PC-3 (cell line): ENCODE measurements at regions not wholly inside any gene's neighbourhood (a gene's known extent, or its start where the extent isn't known, plus 50 kb on each side); places are given as distances from the start of the nearest gene placed in this dataset.
A peak's percentile ranks its signal among the peaks of the same experiment; 100 is the strongest.

ENCODE experiments used
- ATAC-seq: fragments of 200-7000 bp; cut with Tn5 transposase; 2 replicates; pipeline ENCODE4 v1.9.1; 2020; ENCODE audit warnings: mild to moderate bottlenecking, moderate library complexity
- BruUV-seq: library from RNA; stranded (reverse); fragments of 400-500 nt; replicated peaks from 2 replicates; lab custom pipeline; 2021; lab: Mats Ljungman, UMichigan
- CTCF ChIA-PET: fragments of 300-600 bp; sonication (Branson Sonifier 250); formaldehyde crosslinking; loops from one replicate; lab custom pipeline; 2022; ENCODE audit warnings: antibody characterized with exemption; lab: Charles Lee
- POLR2A ChIA-PET: fragments of 300-600 bp; sonication (Branson Sonifier 250); formaldehyde crosslinking; loops from one replicate; lab custom pipeline; 2022; ENCODE audit warnings: antibody characterized with exemption; ENCODE audit not compliant: unreplicated experiment; lab: Charles Lee
- DNase-seq: peaks from one replicate; pipeline ENCODE4 v3.0.0-alpha.2; 2015
- H2AFZ ChIP-seq: fragments of 300-600 bp; sonication (generic); 2 replicates; pipeline ENCODE4 v1.6.0; 2016; ENCODE audit warnings: antibody characterized with exemption, low read length
- H3F3A ChIP-seq: fragments of 300-600 bp; sonication (generic); one replicate; pipeline ENCODE4 v1.6.0; 2017; ENCODE audit warnings: antibody characterized with exemption, low read length, control low read depth, mild to moderate bottlenecking; ENCODE audit not compliant: unreplicated experiment
- H3K27ac ChIP-seq: fragments of 300-600 bp; sonication (generic); 2 replicates; pipeline ENCODE4 v1.5.1; 2016; ENCODE audit warnings: mild to moderate bottlenecking, low read length
- H3K27me3 ChIP-seq: fragments of 300-600 bp; sonication (generic); 2 replicates; pipeline ENCODE4 v1.6.1; 2016; ENCODE audit warnings: low read length, mixed read lengths
- H3K36me3 ChIP-seq: fragments of 300-600 bp; sonication (generic); 2 replicates; pipeline ENCODE4 v1.6.1; 2016; ENCODE audit warnings: low read depth, mixed run types, low read length, mixed read lengths
- H3K4me1 ChIP-seq: fragments of 300-600 bp; sonication (generic); 2 replicates; pipeline ENCODE4 v1.5.1; 2016; ENCODE audit warnings: low read length; ENCODE audit not compliant: insufficient read depth
- H3K4me2 ChIP-seq: fragments of 300-600 bp; sonication (generic); 2 replicates; pipeline ENCODE4 v1.6.0; 2016; ENCODE audit warnings: low read length
- H3K4me3 ChIP-seq: fragments of 300-600 bp; sonication (generic); 2 replicates; pipeline ENCODE4 v1.5.1; 2016; ENCODE audit warnings: mild to moderate bottlenecking, low read length, mixed read lengths
- H3K79me2 ChIP-seq: fragments of 300-600 bp; sonication (generic); 2 replicates; pipeline ENCODE4 v1.6.1; 2017; ENCODE audit warnings: low read length, mixed read lengths
- H3K9ac ChIP-seq: fragments of 300-600 bp; sonication (generic); 2 replicates; pipeline ENCODE4 v1.6.0; 2016; ENCODE audit warnings: mild to moderate bottlenecking, low read length
- H3K9me2 ChIP-seq: fragments of 300-600 bp; sonication (generic); replicated peaks from 2 replicates; pipeline ENCODE4 v1.6.1; 2016; ENCODE audit warnings: mixed run types, low read length, mixed read lengths
- H3K9me3 ChIP-seq: fragments of 300-600 bp; sonication (generic); 2 replicates; pipeline ENCODE4 v1.6.1; 2016; ENCODE audit warnings: low read length, mixed read lengths
- H4K20me1 ChIP-seq: fragments of 300-600 bp; sonication (generic); 2 replicates; pipeline ENCODE4 v1.6.1; 2016; ENCODE audit warnings: low read length, mixed read lengths
- CTCF ChIP-seq: fragments of 300-600 bp; sonication (generic); conservative IDR thresholded peaks from 2 replicates; pipeline ENCODE4 v1.5.1; 2017; ENCODE audit warnings: antibody characterized with exemption, low read depth, mild to moderate bottlenecking, low read length
- EZH2 ChIP-seq: fragments of 300-600 bp; sonication (generic); IDR thresholded peaks from one replicate; pipeline ENCODE4 v1.6.1; 2017; ENCODE audit warnings: antibody characterized with exemption, mild to moderate bottlenecking, low read length; ENCODE audit not compliant: unreplicated experiment
- EZH2phosphoT487 ChIP-seq: fragments of 300-600 bp; sonication (generic); IDR thresholded peaks from 2 replicates; pipeline ENCODE4 v1.6.1; 2018; ENCODE audit warnings: mild to moderate bottlenecking, antibody characterized with exemption, low read length, borderline replicate concordance
- intact Hi-C: fragments of 100-400 bp; cut with micrococcal nuclease; formaldehyde crosslinking; loops from 2 replicates; pipeline ENCODE4 v1.9.0; 2023

DNA sequence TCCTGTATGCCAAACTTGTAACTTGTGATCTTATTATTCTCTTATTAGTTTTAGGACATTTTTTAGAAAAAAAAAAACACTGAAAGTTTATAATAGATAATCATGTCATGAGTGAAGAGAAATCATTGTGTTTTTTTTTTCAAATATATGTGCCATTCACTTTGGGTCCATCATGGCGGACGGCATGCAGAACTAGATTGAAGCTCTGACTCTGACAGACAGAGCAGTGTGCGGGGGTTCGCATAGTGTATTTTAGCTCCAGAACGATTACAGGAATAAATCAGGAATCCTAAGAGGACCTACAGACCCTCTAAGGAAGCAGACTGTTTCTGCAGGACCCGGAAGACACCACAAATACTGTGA, 484.4 kb upstream of the REG3G start:
- ChIA-PET CTCF (no interaction called here), POLR2A (no interaction called here)
- H3K4me1 ChIP-seq: no peaks in the 10 kb centered on the region
- H3K9ac ChIP-seq: peak overlapping the region; percentile 61
- peak overlapping the region; percentile 40 for H3K4me3 ChIP-seq
- H3K36me3 ChIP-seq: no peaks in the 10 kb centered on the region
- no peaks in the 10 kb centered on the region for H3K79me2 ChIP-seq
- H3K4me2 ChIP-seq: peak overlapping the region; percentile 48; the same call in 1 of the 2 replicates
- no peak for TF ChIP-seq EZH2phosphoT487
- H4K20me1 ChIP-seq: no peaks in the 10 kb centered on the region
- H3K27me3 ChIP-seq: no peaks in the 10 kb centered on the region
- H3K9me3 ChIP-seq: no peaks in the 10 kb centered on the region
- H3K27ac ChIP-seq: peak overlapping the region; percentile 58
- ATAC-seq (no peak), DNase-seq (no peak)
- H3K9me2 ChIP-seq: no peaks in the 10 kb centered on the region
- intact Hi-C loops: no loop called here
- H2AFZ ChIP-seq: peak overlapping the region; percentile 32; the same call in 1 of the 2 replicates
- no peaks in the 10 kb centered on the region for H3F3A ChIP-seq
- no TSS peak for BruUV-seq

GRCh38 chr2:78541451-78542267, 483.8 kb upstream of the REG3G start:
- no peak for ATAC-seq
- intact Hi-C loops: no loop called here
- no peak for TF ChIP-seq EZH2phosphoT487
- no peak for TF ChIP-seq EZH2
- TF ChIP-seq CTCF: no peak
- POLR2A ChIA-PET: no interaction called here
- Histone ChIP-seq H3K79me2 (no peaks in the 10 kb centered on the region), H3K9ac (peak overlapping the region; percentile 61), H3K9me2 (no peaks in the 10 kb centered on the region), H3K4me3 (peak overlapping the region; percentile 40), H2AFZ (peak overlapping the region; percentile 32; the same call in 1 of the 2 replicates), H4K20me1 (no peaks in the 10 kb centered on the region), H3K27ac (peak overlapping the region; percentile 58), H3F3A (no peaks in the 10 kb centered on the region), H3K4me1 (no peaks in the 10 kb centered on the region), H3K27me3 (no peaks in the 10 kb centered on the region), H3K36me3 (no peaks in the 10 kb centered on the region), H3K4me2 (peak overlapping the region; percentile 23; the same call in 1 of the 2 replicates), H3K9me3 (no peaks in the 10 kb centered on the region)
- peak; percentile 47 for DNase-seq
- CTCF ChIA-PET: no interaction called here
- BruUV-seq: no TSS peak

DNA sequence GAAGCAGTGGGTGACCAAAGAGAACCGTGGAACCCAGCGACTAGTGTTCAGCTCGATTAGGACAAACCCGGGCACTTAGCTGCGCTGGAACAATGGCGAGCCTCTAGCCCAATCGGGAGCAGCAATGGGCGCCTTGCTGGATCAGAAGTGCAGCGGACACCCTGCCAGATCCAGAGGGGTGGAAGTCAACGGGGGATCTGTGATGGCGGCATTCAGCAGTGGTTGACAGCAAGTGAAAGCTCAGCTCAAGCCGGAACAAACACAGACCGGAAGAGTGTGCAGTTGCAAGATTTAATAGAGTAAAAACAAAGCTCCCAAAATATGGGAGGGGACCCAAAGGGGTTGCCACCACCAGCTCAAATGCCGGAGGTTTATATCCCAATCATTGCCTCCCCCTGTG, 478.7 kb upstream of the REG3G start:
- no TSS peak for BruUV-seq
- Histone ChIP-seq H3K79me2 (no peaks in the 10 kb centered on the region), H3K36me3 (no peaks in the 10 kb centered on the region), H3K9ac (no peak overlapping the region), H3K27me3 (no peaks in the 10 kb centered on the region), H3K9me2 (no peaks in the 10 kb centered on the region), H3K4me3 (peak overlapping the region; percentile 38; the same call in 1 of the 2 replicates), H3K4me1 (no peaks in the 10 kb centered on the region), H3F3A (no peaks in the 10 kb centered on the region), H2AFZ (0 out of 2 replicates have a peak overlapping the region, but pooled peaks have one; percentile 34), H4K20me1 (no peaks in the 10 kb centered on the region), H3K4me2 (peak overlapping the region; percentile 37; the same call in 1 of the 2 replicates), H3K9me3 (no peaks in the 10 kb centered on the region), H3K27ac (no peak overlapping the region)
- CTCF ChIA-PET: no interaction called here
- no peak for ATAC-seq
- intact Hi-C loops: no loop called here
- DNase-seq: no peak
- TF ChIP-seq EZH2phosphoT487 (no peak), CTCF (no peak), EZH2 (no peak)
- POLR2A ChIA-PET: no interaction called here
